ENCODE measurements at regions not wholly inside any gene's neighbourhood (a gene's known extent, or its start where the extent isn't known, plus 50 kb on each side); places are given as distances from the start of the nearest gene placed in this dataset.

DNA sequence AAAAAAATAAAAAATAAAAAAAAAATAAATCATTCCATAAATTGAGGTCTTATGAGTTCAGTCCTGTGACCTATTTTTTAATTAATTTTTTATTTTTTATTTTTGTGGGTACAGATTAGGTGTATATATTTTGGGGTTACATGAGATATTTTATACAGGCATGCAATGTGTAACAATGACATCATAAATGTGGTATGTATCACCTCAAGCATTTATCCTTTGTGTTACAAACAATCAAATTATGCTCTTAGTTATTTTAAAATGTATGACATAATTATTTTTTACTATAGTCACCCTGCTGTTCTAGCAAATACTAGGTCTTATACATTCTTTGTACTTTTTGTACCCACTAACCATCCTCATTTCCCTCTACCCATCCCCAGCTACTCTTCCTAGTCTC is 537.9 kb downstream of the HINT1 start:
- H3K9ac ChIP-seq (ENCODE audit: low read depth, low read length, poor library complexity, severe bottlenecking): no peak overlapping the region
- H3K27me3 ChIP-seq (ENCODE audit: insufficient read depth, low read length, poor library complexity, severe bottlenecking): no peaks in the 10 kb centered on the region
- H3K4me2 ChIP-seq (ENCODE audit: low read depth, low read length, poor library complexity, severe bottlenecking): no peak overlapping the region
- no peak overlapping the region for H3K4me3 ChIP-seq (ENCODE audit: low read length, poor library complexity, severe bottlenecking)
- no peaks in the 10 kb centered on the region for H3K9me2 ChIP-seq (replicated peaks; ENCODE audit: low read depth, low read length)
- no peaks in the 10 kb centered on the region for H3K79me2 ChIP-seq (ENCODE audit: insufficient read depth, low read length)
- no peaks in the 10 kb centered on the region for H3K36me3 ChIP-seq (ENCODE audit: insufficient read depth, low read length)
- H3K9me3 ChIP-seq (ENCODE audit: insufficient read depth, low read depth, low read length): no peaks in the 10 kb centered on the region
- H3K4me1 ChIP-seq (ENCODE audit: insufficient read depth, low read length, poor library complexity, severe bottlenecking): no peaks in the 10 kb centered on the region
- TF ChIP-seq EZH2phosphoT487 (IDR thresholded peaks at IDR 0.05; ENCODE audit: borderline replicate concordance): no peak
- TF ChIP-seq, protein P1, sequence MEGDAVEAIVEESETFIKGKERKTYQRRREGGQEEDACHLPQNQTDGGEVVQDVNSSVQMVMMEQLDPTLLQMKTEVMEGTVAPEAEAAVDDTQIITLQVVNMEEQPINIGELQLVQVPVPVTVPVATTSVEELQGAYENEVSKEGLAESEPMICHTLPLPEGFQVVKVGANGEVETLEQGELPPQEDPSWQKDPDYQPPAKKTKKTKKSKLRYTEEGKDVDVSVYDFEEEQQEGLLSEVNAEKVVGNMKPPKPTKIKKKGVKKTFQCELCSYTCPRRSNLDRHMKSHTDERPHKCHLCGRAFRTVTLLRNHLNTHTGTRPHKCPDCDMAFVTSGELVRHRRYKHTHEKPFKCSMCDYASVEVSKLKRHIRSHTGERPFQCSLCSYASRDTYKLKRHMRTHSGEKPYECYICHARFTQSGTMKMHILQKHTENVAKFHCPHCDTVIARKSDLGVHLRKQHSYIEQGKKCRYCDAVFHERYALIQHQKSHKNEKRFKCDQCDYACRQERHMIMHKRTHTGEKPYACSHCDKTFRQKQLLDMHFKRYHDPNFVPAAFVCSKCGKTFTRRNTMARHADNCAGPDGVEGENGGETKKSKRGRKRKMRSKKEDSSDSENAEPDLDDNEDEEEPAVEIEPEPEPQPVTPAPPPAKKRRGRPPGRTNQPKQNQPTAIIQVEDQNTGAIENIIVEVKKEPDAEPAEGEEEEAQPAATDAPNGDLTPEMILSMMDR (conservative IDR thresholded peaks at IDR 0.05; ENCODE audit: low read length): no peak
- no peaks in the 10 kb centered on the region for H3F3A ChIP-seq (ENCODE audit: low read depth)
- H4K20me1 ChIP-seq (ENCODE audit: insufficient read depth, low read length, poor library complexity, severe bottlenecking): no peaks in the 10 kb centered on the region
- H2AFZ ChIP-seq (ENCODE audit: low read length): no peak overlapping the region

DNA sequence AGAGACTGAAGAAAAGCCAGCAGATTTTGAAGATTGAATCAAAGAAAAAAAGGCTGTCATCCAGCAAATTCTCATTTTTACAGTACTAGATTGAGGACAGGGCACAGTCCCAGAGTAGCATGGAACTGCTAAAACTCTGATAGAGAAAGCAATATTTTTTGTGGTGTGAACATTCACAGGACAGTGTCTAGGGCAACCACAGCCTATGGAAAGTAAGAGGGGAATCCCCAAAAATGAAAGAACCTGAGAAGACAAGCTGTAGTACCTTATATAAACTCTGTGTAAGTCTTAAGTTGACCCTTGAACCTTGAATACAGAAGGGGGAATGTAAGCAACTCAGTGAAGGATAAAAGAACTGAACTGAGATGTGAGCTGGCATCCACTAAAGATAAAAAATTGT is 540.3 kb downstream of the HINT1 start:
- Histone ChIP-seq H3K4me2 (ENCODE audit: low read depth, low read length, poor library complexity, severe bottlenecking) (no peak overlapping the region), H3K9me2 (replicated peaks; ENCODE audit: low read depth, low read length) (no peaks in the 10 kb centered on the region), H2AFZ (ENCODE audit: low read length) (no peak overlapping the region), H3K36me3 (ENCODE audit: insufficient read depth, low read length) (no peaks in the 10 kb centered on the region), H3K4me1 (ENCODE audit: insufficient read depth, low read length, poor library complexity, severe bottlenecking) (no peaks in the 10 kb centered on the region), H3K9me3 (ENCODE audit: insufficient read depth, low read depth, low read length) (no peaks in the 10 kb centered on the region), H3K79me2 (ENCODE audit: insufficient read depth, low read length) (no peaks in the 10 kb centered on the region), H4K20me1 (ENCODE audit: insufficient read depth, low read length, poor library complexity, severe bottlenecking) (no peaks in the 10 kb centered on the region), H3F3A (ENCODE audit: low read depth) (no peaks in the 10 kb centered on the region), H3K4me3 (ENCODE audit: low read length, poor library complexity, severe bottlenecking) (no peak overlapping the region), H3K9ac (ENCODE audit: low read depth, low read length, poor library complexity, severe bottlenecking) (no peak overlapping the region), H3K27me3 (ENCODE audit: insufficient read depth, low read length, poor library complexity, severe bottlenecking) (no peaks in the 10 kb centered on the region)
- TF ChIP-seq, protein P1 (conservative IDR thresholded peaks at IDR 0.05; ENCODE audit: low read length): no peak
- no peak for TF ChIP-seq EZH2phosphoT487 (IDR thresholded peaks at IDR 0.05; ENCODE audit: borderline replicate concordance)

DNA sequence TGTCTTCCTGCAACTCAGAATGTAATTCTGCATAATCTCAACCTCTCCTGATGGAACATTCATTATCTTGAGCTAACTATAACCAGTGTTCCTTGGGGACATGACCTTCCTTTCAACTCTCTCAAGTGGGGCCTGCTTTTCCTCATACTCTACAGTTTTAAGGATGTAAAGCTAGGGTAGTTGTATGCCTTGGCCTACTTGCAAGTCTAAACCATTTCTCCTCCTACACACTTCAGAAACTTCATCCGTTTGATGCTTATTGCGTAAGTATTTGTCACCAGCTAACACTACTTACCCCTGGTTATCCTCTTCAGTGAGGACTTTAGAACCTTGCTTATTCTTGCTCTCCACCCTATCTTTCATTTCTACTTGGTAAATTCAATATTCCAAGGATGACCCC is 548.9 kb downstream of the HINT1 start:
- Histone ChIP-seq H3K4me3 (ENCODE audit: low read length, poor library complexity, severe bottlenecking) (no peak overlapping the region), H4K20me1 (ENCODE audit: insufficient read depth, low read length, poor library complexity, severe bottlenecking) (no peaks in the 10 kb centered on the region), H3K9ac (ENCODE audit: low read depth, low read length, poor library complexity, severe bottlenecking) (no peak overlapping the region), H3F3A (ENCODE audit: low read depth) (no peaks in the 10 kb centered on the region), H3K36me3 (ENCODE audit: insufficient read depth, low read length) (no peaks in the 10 kb centered on the region), H3K4me2 (ENCODE audit: low read depth, low read length, poor library complexity, severe bottlenecking) (no peak overlapping the region), H3K4me1 (ENCODE audit: insufficient read depth, low read length, poor library complexity, severe bottlenecking) (no peaks in the 10 kb centered on the region), H3K27me3 (ENCODE audit: insufficient read depth, low read length, poor library complexity, severe bottlenecking) (no peaks in the 10 kb centered on the region), H3K79me2 (ENCODE audit: insufficient read depth, low read length) (no peaks in the 10 kb centered on the region), H3K9me3 (ENCODE audit: insufficient read depth, low read depth, low read length) (no peaks in the 10 kb centered on the region), H2AFZ (ENCODE audit: low read length) (no peak overlapping the region), H3K9me2 (replicated peaks; ENCODE audit: low read depth, low read length) (no peaks in the 10 kb centered on the region)
- no peak for TF ChIP-seq EZH2phosphoT487 (IDR thresholded peaks at IDR 0.05; ENCODE audit: borderline replicate concordance)
- TF ChIP-seq, protein P1 (conservative IDR thresholded peaks at IDR 0.05; ENCODE audit: low read length): no peak
